ENCODE measurements at regions not wholly inside any gene's neighbourhood (a gene's known extent, or its start where the extent isn't known, plus 50 kb on each side); places are given as distances from the start of the nearest gene placed in this dataset.

- ChIA-PET POLR2A (no interaction called here), CTCF (interaction anchor here (0.7 kb wide), 1 partner anchor 13 kb away, joined by 5 read pairs; no protein-coding TSS in a partner anchor)
- no peak for DNase-seq (ENCODE audit: low read depth, low spot score)
- no peak overlapping the region for H3K27ac ChIP-seq (ENCODE audit: low read depth, low read length)
- no peaks in the 10 kb centered on the region for H3K9me3 ChIP-seq (ENCODE audit: control insufficient read depth, insufficient read depth, low read length)
- H3K4me3 ChIP-seq (ENCODE audit: low read depth, low read length) = no peak overlapping the region
- no peak for TF ChIP-seq CTCF (IDR thresholded peaks at IDR 0.05; ENCODE audit: low read depth, low read length)
- H3K27me3 ChIP-seq (ENCODE audit: control insufficient read depth, insufficient read depth, low read length) = peaks cover 5% of the 10 kb centered on the region
These were observed 164.3 kb downstream of the KTN1 start for GRCh38 chr14:55744321-55744720.

DNA sequence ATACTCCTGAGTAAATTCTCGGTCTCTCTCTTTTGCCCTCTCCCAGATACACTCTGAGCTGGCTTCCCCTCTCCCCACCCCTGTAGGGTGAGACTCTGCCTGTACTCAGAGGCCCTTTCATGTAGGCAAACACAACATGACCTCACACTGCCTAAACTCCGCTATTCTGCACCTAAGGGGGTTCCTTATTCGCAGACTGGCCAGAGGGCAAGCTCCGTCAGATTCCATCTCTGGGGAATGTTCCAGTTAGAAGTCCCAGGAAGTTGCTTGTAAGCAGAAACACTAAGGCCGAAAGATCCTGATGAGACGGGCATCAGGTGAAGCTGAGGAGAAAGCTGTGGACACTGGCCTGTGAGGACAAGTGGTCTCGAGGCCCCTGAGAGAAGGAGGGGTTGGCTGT lies 165.9 kb downstream of the KTN1 start:
- no peak for TF ChIP-seq CTCF (IDR thresholded peaks at IDR 0.05; ENCODE audit: low read depth, low read length)
- POLR2A ChIA-PET = no interaction called here
- Histone ChIP-seq H3K27ac (ENCODE audit: low read depth, low read length) (no peak overlapping the region), H3K4me3 (ENCODE audit: low read depth, low read length) (no peak overlapping the region), H3K27me3 (ENCODE audit: control insufficient read depth, insufficient read depth, low read length) (peaks cover 3% of the 10 kb centered on the region), H3K9me3 (ENCODE audit: control insufficient read depth, insufficient read depth, low read length) (no peaks in the 10 kb centered on the region)
- CTCF ChIA-PET = interaction anchor here (0.6 kb wide), 1 partner anchor 77 kb away, joined by 3 read pairs; no protein-coding TSS in a partner anchor
- DNase-seq (ENCODE audit: low read depth, low spot score) = no peak

DNA sequence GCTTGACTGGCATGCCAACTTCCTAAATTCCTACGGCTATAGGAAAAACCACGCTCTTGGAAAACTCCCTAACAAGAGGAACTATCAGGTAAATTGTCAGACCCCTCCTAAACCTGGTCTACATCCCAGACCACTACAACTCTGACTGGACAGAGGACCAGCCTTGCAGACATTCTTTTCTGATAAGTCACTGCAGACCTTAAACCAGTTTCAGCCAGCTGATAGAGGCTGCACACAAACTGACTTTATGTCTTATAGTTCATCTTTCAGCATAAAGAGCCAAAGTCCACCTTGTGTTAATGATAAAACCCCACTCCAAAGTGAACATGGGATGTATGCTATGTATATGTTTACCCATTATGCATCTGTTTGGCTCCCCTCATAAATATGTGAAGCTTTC lies 166.6 kb downstream of the KTN1 start:
- TF ChIP-seq CTCF (IDR thresholded peaks at IDR 0.05; ENCODE audit: low read depth, low read length) = no peak
- DNase-seq (ENCODE audit: low read depth, low spot score) = no peak
- no peak overlapping the region for H3K27ac ChIP-seq (ENCODE audit: low read depth, low read length)
- ChIA-PET CTCF (interaction anchor here (1.0 kb wide), 1 partner anchor 745 kb away, joined by 3 read pairs; no protein-coding TSS in a partner anchor), POLR2A (no interaction called here)
- H3K27me3 ChIP-seq (ENCODE audit: control insufficient read depth, insufficient read depth, low read length) = peaks cover 3% of the 10 kb centered on the region
- H3K9me3 ChIP-seq (ENCODE audit: control insufficient read depth, insufficient read depth, low read length) = no peaks in the 10 kb centered on the region
- H3K4me3 ChIP-seq (ENCODE audit: low read depth, low read length) = no peak overlapping the region

DNA sequence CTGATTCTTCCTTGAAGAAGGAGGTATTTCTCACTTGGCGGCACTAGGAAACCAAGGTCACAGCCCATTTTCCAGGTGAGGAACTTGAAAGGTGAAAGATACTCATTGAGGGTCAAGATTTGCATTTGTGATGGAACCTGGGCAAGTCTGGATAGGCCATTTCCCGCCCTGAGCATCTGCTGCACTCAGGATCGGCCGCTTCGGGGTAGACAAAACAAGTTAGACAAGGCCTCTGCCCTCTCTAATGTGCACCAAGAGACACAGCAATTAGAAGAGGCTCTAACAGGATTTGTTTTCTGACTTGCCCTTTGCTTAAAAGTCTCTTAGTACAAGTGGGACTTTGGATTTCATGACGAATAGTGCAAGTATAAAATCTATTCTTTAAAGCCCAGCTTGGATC lies 167.2 kb downstream of the KTN1 start:
- DNase-seq (ENCODE audit: low read depth, low spot score) = no peak
- peaks cover under 1% of the 10 kb centered on the region for H3K27me3 ChIP-seq (ENCODE audit: control insufficient read depth, insufficient read depth, low read length)
- H3K27ac ChIP-seq (ENCODE audit: low read depth, low read length) = no peak overlapping the region
- ChIA-PET CTCF (interaction anchor here (0.5 to 1.0 kb wide), 2 partner anchors 318 to 744 kb away, joined by 3 to 5 read pairs; no protein-coding TSS in a partner anchor), POLR2A (no interaction called here)
- H3K9me3 ChIP-seq (ENCODE audit: control insufficient read depth, insufficient read depth, low read length) = no peaks in the 10 kb centered on the region
- no peak for TF ChIP-seq CTCF (IDR thresholded peaks at IDR 0.05; ENCODE audit: low read depth, low read length)
- H3K4me3 ChIP-seq (ENCODE audit: low read depth, low read length) = no peak overlapping the region

GRCh38 chr14:55749201-55749812 lies 169.3 kb downstream of the KTN1 start:
- ChIA-PET CTCF (no interaction called here), POLR2A (no interaction called here)
- Histone ChIP-seq H3K9me3 (ENCODE audit: control insufficient read depth, insufficient read depth, low read length) (no peaks in the 10 kb centered on the region), H3K27ac (ENCODE audit: low read depth, low read length) (no peak overlapping the region), H3K27me3 (ENCODE audit: control insufficient read depth, insufficient read depth, low read length) (no peaks in the 10 kb centered on the region), H3K4me3 (ENCODE audit: low read depth, low read length) (no peak overlapping the region)
- no peak for TF ChIP-seq CTCF (IDR thresholded peaks at IDR 0.05; ENCODE audit: low read depth, low read length)
- DNase-seq (ENCODE audit: low read depth, low spot score) = no peak

Data from AG04450 (cell line).